Adipocyte (in vitro differentiated cells): ENCODE measurements at regions not wholly inside any gene's neighbourhood (a gene's known extent, or its start where the extent isn't known, plus 50 kb on each side); places are given as distances from the start of the nearest gene placed in this dataset.

ENCODE experiments used
- DNase-seq: peaks from one replicate; pipeline ENCODE4 v3.0.0-alpha.2; 2015; ENCODE audit warnings: low read depth
- H3K27me3 ChIP-seq: replicated peaks from 2 replicates; pipeline ENCODE4 v1.7.0; 2013; ENCODE audit warnings: mild to moderate bottlenecking, low read length, moderate library complexity; ENCODE audit not compliant: control insufficient read depth, insufficient read depth
- H3K36me3 ChIP-seq: 2 replicates; pipeline ENCODE4 v1.7.0; 2013; ENCODE audit warnings: low read length, mild to moderate bottlenecking, moderate library complexity; ENCODE audit not compliant: control insufficient read depth, insufficient read depth, severe bottlenecking
- H3K4me1 ChIP-seq: 2 replicates; pipeline ENCODE4 v1.7.0; 2013; ENCODE audit warnings: mild to moderate bottlenecking, low read length, moderate library complexity; ENCODE audit not compliant: control insufficient read depth, insufficient read depth
- H3K4me3 ChIP-seq: 2 replicates; pipeline ENCODE4 v1.7.0; 2013; ENCODE audit warnings: mild to moderate bottlenecking, low read length, moderate library complexity
- H3K9ac ChIP-seq: 2 replicates; pipeline ENCODE4 v1.7.0; 2013; ENCODE audit warnings: mild to moderate bottlenecking, low read length, moderate library complexity
- H3K9me3 ChIP-seq: 2 replicates; pipeline ENCODE4 v1.7.0; 2013; ENCODE audit warnings: mild to moderate bottlenecking, low read length, moderate library complexity; ENCODE audit not compliant: control insufficient read depth

DNA sequence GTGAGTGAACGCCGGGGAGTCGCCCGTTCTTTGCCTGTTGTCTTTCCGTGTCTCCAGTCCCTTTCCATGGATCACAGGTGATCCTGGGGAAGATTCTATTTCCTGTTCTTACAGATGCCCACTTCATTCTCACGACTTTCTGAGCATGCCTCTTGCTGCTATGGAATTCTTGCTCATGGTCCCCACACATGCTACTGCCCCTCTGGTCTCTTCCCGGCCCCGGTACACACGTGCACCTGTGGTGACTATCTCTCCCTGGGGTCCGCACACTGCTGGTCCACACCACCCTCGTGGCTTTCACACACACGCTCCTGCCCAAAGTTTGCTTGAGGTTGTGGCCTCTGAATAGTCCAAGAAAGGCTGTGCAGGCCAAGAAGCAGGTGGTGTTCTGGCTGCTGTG lies 67.9 kb upstream of the ALKAL2 start:
- no peaks in the 10 kb centered on the region for H3K36me3 ChIP-seq
- H3K4me3 ChIP-seq, result no peak overlapping the region
- peaks cover 3% of the 10 kb centered on the region for H3K9me3 ChIP-seq
- no peak for DNase-seq
- peaks cover 12% of the 10 kb centered on the region for H3K27me3 ChIP-seq
- no peak overlapping the region for H3K9ac ChIP-seq
- no peaks in the 10 kb centered on the region for H3K4me1 ChIP-seq

DNA sequence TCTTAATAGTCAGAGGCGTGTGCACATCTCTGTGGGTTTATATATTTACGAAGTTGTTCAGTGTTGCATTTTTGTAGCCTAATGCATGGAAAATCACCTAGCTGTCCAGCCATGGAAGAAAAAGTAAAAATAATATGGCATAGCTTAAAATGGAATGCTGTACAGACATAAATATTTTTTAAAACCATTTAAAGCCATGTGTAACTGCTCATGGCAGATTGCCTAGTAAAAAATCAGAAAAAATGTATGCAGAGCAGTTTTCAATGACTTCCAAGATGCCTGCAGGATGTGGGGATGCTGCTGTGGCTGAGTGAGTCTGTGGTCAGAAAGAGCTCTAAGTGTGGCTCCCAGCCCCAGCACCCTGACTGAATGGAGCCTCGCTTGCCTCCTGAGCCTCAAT lies 64.8 kb upstream of the ALKAL2 start:
- Histone ChIP-seq H3K9me3 (no peaks in the 10 kb centered on the region), H3K4me1 (no peaks in the 10 kb centered on the region), H3K4me3 (no peak overlapping the region)

DNA sequence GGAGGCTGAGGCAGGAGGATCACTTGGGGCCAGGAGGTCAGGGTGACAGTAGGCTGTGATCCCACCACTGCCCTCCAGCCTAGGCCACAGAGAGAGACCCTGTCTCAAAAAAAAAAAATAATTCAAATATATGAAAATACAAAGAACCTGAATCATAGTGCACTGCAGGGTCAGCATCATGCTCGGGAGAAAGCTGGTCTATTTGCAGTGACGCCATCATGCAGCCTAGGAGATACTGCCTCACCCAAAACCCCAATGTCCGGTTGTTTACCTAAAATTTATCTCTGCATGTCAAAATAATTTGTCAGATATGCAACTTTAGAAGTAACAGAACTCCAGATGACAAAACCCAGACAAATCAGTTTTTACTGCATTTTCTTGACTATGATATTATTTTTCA lies 61.5 kb upstream of the ALKAL2 start:
- Histone ChIP-seq H3K4me3 (no peak overlapping the region), H3K27me3 (peaks cover 10% of the 10 kb centered on the region), H3K9me3 (no peaks in the 10 kb centered on the region), H3K4me1 (no peaks in the 10 kb centered on the region), H3K36me3 (no peaks in the 10 kb centered on the region), H3K9ac (no peak overlapping the region)
- DNase-seq, result no peak

More for the DNA sequence above, 64.8 kb upstream of the ALKAL2 start:
- Histone ChIP-seq H3K27me3 (peaks cover 12% of the 10 kb centered on the region), H3K9ac (no peak overlapping the region), H3K36me3 (no peaks in the 10 kb centered on the region)
- DNase-seq, result no peak

GRCh38 chr2:348361-348916 lies 60.5 kb upstream of the ALKAL2 start:
- Histone ChIP-seq H3K36me3 (no peaks in the 10 kb centered on the region), H3K9ac (no peak overlapping the region), H3K4me3 (no peak overlapping the region), H3K4me1 (no peaks in the 10 kb centered on the region), H3K27me3 (peaks cover 3% of the 10 kb centered on the region), H3K9me3 (no peaks in the 10 kb centered on the region)
- no peak for DNase-seq

DNA sequence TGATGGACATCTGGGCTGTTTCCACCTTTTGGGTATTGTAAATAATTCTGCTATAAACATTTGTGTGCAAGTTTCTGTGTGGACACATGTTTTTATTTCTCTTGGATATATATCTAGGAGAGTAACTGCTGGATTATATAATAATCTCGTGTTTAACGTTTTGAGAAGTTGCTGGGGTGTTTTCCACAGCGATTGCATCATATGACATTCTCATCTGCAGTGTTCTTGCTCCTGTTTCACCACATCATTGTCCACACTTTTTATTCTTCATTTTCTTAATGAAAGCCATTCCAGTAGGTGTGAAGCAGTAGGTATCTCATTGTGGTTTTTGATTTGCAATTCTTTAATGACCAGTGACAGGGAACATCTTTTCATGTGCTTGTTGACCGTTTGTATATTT lies 56.9 kb upstream of the ALKAL2 start:
- Histone ChIP-seq H3K4me1 (no peaks in the 10 kb centered on the region), H3K36me3 (no peaks in the 10 kb centered on the region), H3K9ac (no peak overlapping the region), H3K9me3 (no peaks in the 10 kb centered on the region), H3K4me3 (no peak overlapping the region), H3K27me3 (peaks cover 3% of the 10 kb centered on the region)
- no peak for DNase-seq

DNA sequence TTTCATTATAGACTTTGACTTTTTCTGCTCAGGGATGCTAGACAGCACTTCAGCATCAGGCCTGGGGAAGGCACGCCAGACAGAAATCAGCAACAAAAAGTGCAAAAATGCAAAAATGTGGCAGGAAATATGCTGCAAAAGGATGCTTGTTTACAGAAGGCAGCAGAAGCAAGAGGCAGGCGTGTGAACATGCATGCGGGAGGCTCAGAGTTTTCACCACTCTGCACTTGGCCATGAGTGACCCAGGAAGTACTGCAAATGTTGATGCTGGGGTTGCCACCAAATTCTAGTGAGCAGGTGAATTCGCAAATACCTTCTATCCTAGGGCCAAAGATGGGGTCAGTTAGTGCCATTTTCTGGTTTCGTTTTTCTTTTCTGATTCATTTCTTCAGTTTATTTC lies 55.5 kb upstream of the ALKAL2 start:
- Histone ChIP-seq H3K4me3 (no peak overlapping the region), H3K4me1 (no peaks in the 10 kb centered on the region), H3K27me3 (peaks cover 3% of the 10 kb centered on the region), H3K36me3 (no peaks in the 10 kb centered on the region), H3K9ac (no peak overlapping the region), H3K9me3 (peaks cover 11% of the 10 kb centered on the region)
- DNase-seq, result no peak

DNA sequence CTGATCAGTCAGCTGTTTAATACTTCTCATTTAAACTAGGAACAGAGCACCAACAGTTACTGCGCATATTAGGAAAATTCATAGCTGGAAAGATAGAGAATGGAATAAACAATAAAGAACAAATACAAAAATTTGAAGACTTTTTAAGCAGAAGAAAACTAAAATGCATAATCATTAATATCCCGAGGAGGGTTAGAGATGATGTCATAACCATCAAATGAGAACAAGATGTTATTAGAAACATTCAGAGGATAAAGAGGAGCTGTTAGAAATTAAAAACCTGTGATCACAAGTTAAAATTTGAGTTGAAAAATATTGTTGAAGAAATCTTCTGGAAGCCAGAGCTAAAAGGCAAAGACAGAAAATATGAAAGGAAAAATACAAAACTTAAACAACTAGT lies 54.0 kb upstream of the ALKAL2 start:
- Histone ChIP-seq H3K9me3 (peaks cover 23% of the 10 kb centered on the region), H3K9ac (no peak overlapping the region), H3K27me3 (peaks cover 3% of the 10 kb centered on the region), H3K4me1 (no peaks in the 10 kb centered on the region), H3K36me3 (no peaks in the 10 kb centered on the region), H3K4me3 (no peak overlapping the region)
- DNase-seq, result no peak

GRCh38 chr2:341017-341542 lies 53.2 kb upstream of the ALKAL2 start:
- no peak overlapping the region for H3K9ac ChIP-seq
- H3K4me1 ChIP-seq, result no peaks in the 10 kb centered on the region
- peaks cover 31% of the 10 kb centered on the region for H3K9me3 ChIP-seq
- H3K4me3 ChIP-seq, result no peak overlapping the region
- no peaks in the 10 kb centered on the region for H3K36me3 ChIP-seq
- DNase-seq, result no peak
- H3K27me3 ChIP-seq, result peaks cover 3% of the 10 kb centered on the region
